GM19395 (cell line): ENCODE measurements at regions not wholly inside any gene's neighbourhood (a gene's known extent, or its start where the extent isn't known, plus 50 kb on each side); places are given as distances from the start of the nearest gene placed in this dataset.

Experiments used
- ATAC-seq: cut with Tn5 transposase; IDR thresholded peaks from one replicate; pipeline ENCODE4 v1.9.1; 2021; ENCODE audit warnings: mild to moderate bottlenecking, moderate library complexity; ENCODE audit not compliant: unreplicated experiment

DNA sequence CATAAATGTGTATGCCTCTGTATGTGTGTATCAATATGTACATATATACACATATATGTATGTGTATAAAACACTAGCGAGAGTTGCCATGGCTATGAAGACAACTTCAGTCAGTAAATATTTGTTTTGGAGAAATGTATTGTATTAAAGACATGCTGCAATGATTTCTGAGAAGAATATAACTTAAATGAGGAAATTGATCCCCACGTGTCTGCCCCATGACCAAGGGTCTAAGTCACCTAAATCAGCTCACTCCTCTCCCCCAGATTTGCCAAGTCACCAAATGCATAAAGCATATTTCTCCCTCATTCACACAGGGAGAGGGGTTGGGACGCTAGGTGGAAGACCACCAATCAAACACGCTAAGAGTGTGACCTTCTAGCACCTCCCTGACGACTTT is 58.3 kb upstream of the LYST start:
- no peak for ATAC-seq

DNA sequence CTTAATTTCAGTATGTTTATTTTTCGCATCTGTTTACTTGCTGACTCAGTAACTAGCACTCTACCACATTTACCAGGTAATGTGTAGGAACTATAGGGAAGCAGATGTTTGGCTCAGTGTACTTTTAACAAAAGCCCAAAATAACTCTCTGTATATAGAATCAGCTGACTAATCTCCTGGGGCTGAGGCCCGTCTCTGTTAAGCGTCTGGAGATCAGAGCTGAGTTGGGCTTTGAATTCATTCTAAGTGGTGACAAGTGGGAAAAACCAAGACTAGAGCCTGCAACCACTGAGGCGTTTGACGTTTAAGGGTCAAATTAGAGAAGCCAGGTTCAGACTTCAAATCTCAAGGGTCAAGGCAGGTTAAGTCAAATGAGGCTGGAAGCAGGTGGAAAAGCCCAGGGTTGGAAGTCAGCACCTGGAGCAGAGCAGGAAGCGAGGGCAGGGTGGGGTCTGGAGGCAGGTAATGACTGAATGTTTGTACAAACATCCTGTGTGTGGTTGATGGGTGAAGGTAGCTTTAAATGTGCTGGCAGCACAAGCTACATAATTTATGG is 56.8 kb upstream of the LYST start:
- no peak for ATAC-seq

DNA sequence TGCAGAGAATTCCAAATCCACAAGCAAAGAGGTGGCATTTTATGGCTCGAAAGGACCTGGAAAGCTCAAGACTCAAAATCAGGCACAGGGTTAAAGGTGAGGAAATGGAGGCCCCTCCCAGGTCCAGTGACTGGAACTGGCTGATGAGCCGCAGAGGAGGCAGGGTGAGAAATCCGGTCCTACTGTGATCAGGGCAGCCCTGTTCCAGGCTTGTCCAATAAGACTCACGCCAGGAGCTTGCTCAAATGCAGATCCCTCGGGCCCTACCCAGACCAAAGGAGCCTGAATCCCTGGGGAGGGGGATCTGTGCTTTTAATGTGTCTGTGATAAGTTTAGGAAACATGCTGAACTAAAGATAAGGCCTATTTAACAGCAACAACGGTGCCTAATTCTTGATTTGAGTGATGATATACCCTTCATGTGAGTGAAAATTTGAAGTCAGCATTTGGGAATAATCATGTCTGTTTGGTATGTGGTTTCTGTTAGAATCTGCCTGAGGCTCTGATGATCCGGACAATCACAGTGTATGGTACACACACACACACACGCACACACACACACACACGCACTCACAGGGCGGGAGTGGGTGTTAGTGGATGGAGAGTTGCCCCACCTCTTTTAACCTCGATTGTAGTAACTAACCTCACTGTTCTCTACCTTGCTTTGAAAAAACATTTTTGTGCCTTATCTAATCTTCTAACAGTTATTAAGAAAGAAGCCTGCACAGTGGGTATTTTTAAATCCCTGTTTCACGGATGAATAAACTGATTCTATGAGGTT is 54.1 kb upstream of the LYST start:
- ATAC-seq: no peak

DNA sequence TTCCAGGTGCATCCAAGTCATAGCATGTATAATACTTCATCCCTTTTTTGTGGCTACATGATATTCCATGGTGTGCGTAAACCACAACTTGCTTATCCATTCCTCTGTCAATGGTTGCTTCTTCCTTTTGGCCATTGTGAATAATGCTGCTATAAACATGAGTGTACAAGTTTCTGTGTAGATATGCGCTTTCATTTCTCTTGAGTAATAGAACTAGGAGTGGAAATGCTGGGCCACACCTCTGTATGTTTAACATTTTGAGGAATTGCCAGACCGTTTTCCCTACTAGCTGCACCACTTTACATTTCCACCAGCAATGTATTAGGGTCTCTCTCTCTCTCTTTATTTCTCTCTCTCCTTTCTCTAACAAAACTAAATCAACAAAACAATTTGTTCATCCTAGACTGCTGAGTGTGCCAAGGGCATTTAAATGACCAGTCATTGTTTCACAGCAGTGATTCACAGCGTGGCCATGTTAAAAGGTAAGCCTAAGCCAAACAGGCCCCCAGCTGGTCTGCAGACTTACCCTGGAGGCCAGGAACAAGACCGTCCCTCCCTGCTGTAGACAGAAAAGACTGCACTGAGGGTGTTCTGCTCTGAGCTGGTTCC is 53.2 kb upstream of the LYST start:
- no peak for ATAC-seq

DNA sequence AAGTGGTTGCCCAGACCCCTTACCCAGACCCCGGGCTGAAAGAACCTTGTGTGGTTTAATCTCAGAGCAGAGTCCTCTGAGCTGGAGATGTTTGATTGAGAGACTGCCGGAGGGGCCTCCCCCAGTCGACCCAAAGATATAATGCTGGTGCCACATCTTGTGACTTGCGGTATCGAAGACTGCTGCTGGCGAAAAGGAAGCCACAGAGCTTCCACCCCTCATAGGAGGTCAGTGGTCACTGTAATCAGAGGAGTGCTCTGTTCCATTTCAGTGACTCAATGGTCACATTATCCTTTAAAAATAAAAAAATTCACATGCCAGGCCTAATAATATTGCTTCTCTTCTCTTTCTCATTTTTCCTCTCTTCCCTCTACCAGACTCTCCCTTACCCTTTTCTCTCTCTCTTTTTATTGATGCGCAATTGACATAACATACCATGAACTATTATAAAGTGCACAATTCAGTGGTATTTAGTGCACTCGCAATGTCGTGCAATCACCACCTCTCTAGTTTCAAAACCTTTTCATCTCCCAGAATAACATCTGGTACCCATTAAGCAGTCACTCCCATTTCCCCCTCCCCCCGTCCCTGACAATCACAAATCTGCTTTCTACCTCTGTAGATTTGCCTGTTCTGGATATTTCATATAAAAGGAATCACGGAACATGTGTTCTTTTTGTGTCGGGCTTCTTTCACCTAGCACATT is 52.6 kb upstream of the LYST start:
- no peak for ATAC-seq

DNA sequence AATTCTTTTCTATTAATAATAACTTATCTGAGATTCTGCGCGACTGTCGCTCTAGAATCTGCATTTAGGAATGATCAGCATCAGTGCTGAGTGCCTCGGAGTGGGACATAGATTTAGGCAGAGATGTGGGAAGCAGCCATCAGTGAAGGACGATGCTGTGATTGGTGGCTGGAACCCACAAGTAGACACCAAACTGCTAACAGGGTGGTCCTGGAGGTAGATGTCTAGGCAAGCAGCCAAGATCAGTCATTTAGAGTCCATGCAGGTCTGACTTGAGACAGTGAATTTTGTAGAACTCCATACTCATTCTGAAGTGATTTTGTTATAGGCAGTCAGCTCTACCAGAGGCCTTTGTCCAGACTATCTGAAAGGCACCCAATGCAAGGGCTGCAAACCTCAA is 51.8 kb upstream of the LYST start:
- no peak for ATAC-seq

DNA sequence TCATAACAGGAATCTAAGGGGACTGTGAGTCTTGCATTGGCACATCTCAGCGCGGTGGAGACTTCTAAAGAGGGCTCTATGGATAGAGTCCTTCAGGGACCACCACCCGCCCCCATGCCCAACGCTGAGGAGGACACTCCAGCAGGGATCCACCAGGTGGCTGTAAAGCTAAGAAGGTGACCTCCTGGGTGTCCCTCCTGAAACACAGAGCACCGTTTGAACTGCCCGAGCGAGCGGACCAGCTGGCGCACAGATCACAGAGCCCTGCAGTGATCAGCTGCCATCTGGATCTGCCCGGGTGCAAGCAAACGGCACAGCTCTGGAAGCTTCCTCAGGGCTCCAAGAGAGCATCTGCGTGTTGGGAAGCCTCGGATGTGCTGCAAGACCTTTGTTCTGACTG is 51.3 kb upstream of the LYST start:
- no peak for ATAC-seq

DNA sequence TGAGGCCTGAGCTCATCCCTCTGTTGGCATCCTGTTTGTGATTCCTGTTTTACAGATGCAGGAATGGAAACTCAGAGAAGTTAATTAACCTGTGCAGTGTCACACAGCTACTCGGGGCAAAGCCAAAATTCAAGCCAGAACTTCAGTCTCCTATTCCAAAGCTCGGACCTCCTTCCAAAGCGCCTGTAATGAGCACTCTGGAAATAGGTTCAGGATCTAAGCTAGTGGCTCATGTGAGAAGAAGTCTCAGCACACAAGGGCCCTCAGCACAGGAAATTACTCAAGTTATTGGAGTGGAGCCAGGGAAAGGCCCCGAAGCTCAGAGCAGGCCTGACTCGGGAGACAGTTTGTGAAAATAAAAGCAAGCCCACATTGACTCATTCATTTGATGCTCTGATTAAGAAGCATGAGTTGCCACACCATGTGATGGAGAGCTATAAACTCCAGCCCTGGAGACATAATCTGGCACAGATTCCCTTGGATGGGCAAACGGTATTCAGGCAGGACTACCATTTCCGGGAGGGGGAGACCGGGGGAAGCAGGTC is 50.6 kb upstream of the LYST start:
- peak; percentile 82 for ATAC-seq
